K562 (cell line): ENCODE measurements at regions not wholly inside any gene's neighbourhood (a gene's known extent, or its start where the extent isn't known, plus 50 kb on each side); places are given as distances from the start of the nearest gene placed in this dataset.

Experiments used
- ATAC-seq: fragments of 200-7000 bp; cut with Tn5 transposase; 3 replicates; pipeline ENCODE4 v1.9.1; 2020; ENCODE audit warnings: moderate library complexity
- BruUV-seq: library from RNA; stranded (reverse); fragments of 400-500 nt; replicated peaks from 2 replicates; lab custom pipeline; 2021; lab: Mats Ljungman, UMichigan
- CTCF ChIA-PET: fragments of 300-600 bp; formaldehyde crosslinking; extraction: SDS; loops from one replicate; lab custom pipeline; 2021; ENCODE audit warnings: low intra/inter-chr PET ratio; lab: Yijun Ruan, JAX
- POLR2A ChIA-PET: fragments of 300-600, 350-650 bp; sonication (Branson Sonifier 250); formaldehyde crosslinking; extraction: SDS; loops from one replicate; lab custom pipeline; 2021; ENCODE audit warnings: antibody characterized with exemption, inconsistent platforms; lab: Yijun Ruan, JAX
- DNase-seq, 4 experiments: peaks; one replicate each; pipeline versions ENCODE4 v3.0.0 to v3.0.0-alpha.2; 2011 to 2018; ENCODE audit warnings: low spot score in 3 of 4, mixed read lengths in 3 of 4; ENCODE audit errors: extremely low read depth in 1 of 4
- FAIRE-seq: peaks from 2 replicates; lab custom pipeline; 2011; peaks lifted over from hg19 to GRCh38; lab: Jason Lieb, UNC
- H2AFZ ChIP-seq: 2 replicates; pipeline ENCODE4 v1.6.0; 2011; ENCODE audit warnings: low read depth, low read length, control low read depth, inconsistent platforms
- H3K27ac ChIP-seq: fragments of 200-600 bp; 3 replicates; pipeline ENCODE4 v1.8.0; 2011; ENCODE audit warnings: low read depth, mild to moderate bottlenecking, control low read depth, inconsistent platforms, low read length, moderate library complexity, mixed read lengths; ENCODE audit errors: extremely low read depth
- H3K27me3 ChIP-seq, 2 experiments: fragments of 300-600 bp in 1 of 2; 2 replicates in 1 of 2; 3 replicates in 1 of 2; pipeline versions ENCODE4 v1.6.0 to v1.8.0; 2011; ENCODE audit warnings: inconsistent platforms in 2 of 2, low read length in 2 of 2, mild to moderate bottlenecking in 1 of 2, mixed read lengths in 1 of 2, moderate library complexity in 1 of 2; ENCODE audit not compliant: control insufficient read depth in 2 of 2, insufficient read depth in 2 of 2
- H3K36me3 ChIP-seq: fragments of 300-600 bp; 3 replicates; pipeline ENCODE4 v1.8.0; 2011; ENCODE audit warnings: mild to moderate bottlenecking, low read length, inconsistent platforms; ENCODE audit not compliant: control insufficient read depth, insufficient read depth
- H3K4me1 ChIP-seq, 2 experiments: fragments of 200-600 bp in 1 of 2; replicated peaks in 1 of 2; 2 replicates in 1 of 2; 3 replicates in 1 of 2; pipeline versions ENCODE4 v1.5.1 to v1.8.0; 2011; ENCODE audit warnings: inconsistent platforms in 2 of 2, low read length in 2 of 2, mild to moderate bottlenecking in 1 of 2, mixed read lengths in 1 of 2, moderate library complexity in 1 of 2; ENCODE audit not compliant: control insufficient read depth in 2 of 2, insufficient read depth in 2 of 2
- H3K4me2 ChIP-seq: 2 replicates; pipeline ENCODE4 v1.6.1; 2011; ENCODE audit warnings: low read length, control low read depth, inconsistent platforms, mixed read lengths; ENCODE audit not compliant: insufficient read depth
- H3K4me3 ChIP-seq: fragments of 200-600 bp; sonication (generic), shearing (Covaris generic); 2 replicates; pipeline ENCODE4 v1.5.1; 2016; ENCODE audit warnings: control low read depth, inconsistent platforms
- H3K79me2 ChIP-seq: fragments of 200-600 bp; 3 replicates; pipeline ENCODE4 v1.8.0; 2011; ENCODE audit warnings: low read length, inconsistent platforms; ENCODE audit not compliant: control insufficient read depth, insufficient read depth
- H3K9ac ChIP-seq, 2 experiments: 2 replicates each; pipeline versions ENCODE4 v1.6.0 to v1.6.1; 2011; ENCODE audit warnings: low read depth in 2 of 2, low read length in 2 of 2, control low read depth in 1 of 2, inconsistent platforms in 1 of 2, mild to moderate bottlenecking in 1 of 2, mixed read lengths in 1 of 2; ENCODE audit not compliant: insufficient read depth in 1 of 2
- H3K9me1 ChIP-seq: one replicate; pipeline ENCODE4 v1.6.0; 2011; ENCODE audit warnings: inconsistent platforms, mild to moderate bottlenecking, low read length, moderate library complexity; ENCODE audit not compliant: control insufficient read depth, insufficient read depth
- H3K9me3 ChIP-seq: replicated peaks from 2 replicates; pipeline ENCODE4 v1.5.1; 2011; ENCODE audit warnings: low read depth, low read length, inconsistent platforms; ENCODE audit not compliant: control insufficient read depth, insufficient read depth
- H4K20me1 ChIP-seq: replicated peaks from 2 replicates; pipeline ENCODE4 v1.6.1; 2011; ENCODE audit warnings: low read length, inconsistent platforms, mixed read lengths; ENCODE audit not compliant: control insufficient read depth, insufficient read depth
- MXI1 ChIP-seq: IDR thresholded peaks from 2 replicates; pipeline ENCODE4 v1.6.1; 2011; ENCODE audit warnings: low read depth, mild to moderate bottlenecking, improper control_type of control experiment, low read length
- PHF8 ChIP-seq: fragments of 200-600 bp; sonication (generic); IDR thresholded peaks from 2 replicates; pipeline ENCODE4 v1.6.1; 2012; ENCODE audit warnings: mixed run types, mild to moderate bottlenecking, inconsistent platforms, low read length, moderate library complexity, borderline replicate concordance
- SMAD4 ChIP-seq: fragments of 250-450 bp; sonication (Bioruptor Pico); conservative IDR thresholded peaks from 2 replicates; pipeline ENCODE4 v1.8.0; 2021; ENCODE audit warnings: inconsistent platforms, mild to moderate bottlenecking, moderate library complexity
- WGBS: fragments of 100-300 bp; shearing (Covaris generic); methylation state at CpG from one replicate; pipeline ENCODE4 v1.1.6; 2016; ENCODE audit warnings: low coverage, mixed read lengths; ENCODE audit not compliant: insufficient coverage; ENCODE audit errors: missing lambda C conversion rate; 5-methylcytosine and 5-hydroxymethylcytosine counted together
- in situ Hi-C: fragments of 300-500 bp; cut with MboI; formaldehyde crosslinking; loops from 4 replicates; pipeline ENCODE4 v1.15.0; 2018; ENCODE audit warnings: inconsistent platforms, mixed read lengths
- intact Hi-C: fragments of 100-400 bp; cut with micrococcal nuclease; formaldehyde crosslinking; loops from 2 replicates; pipeline ENCODE4 v1.14.2; 2022
- TF ChIP-seq, protein P1 (sequence below): fragments of 150-350 bp; IDR thresholded peaks from 2 replicates; pipeline ENCODE4 v1.6.1; 2014; ENCODE audit warnings: low read depth, mild to moderate bottlenecking, low read length, borderline replicate concordance

DNA sequence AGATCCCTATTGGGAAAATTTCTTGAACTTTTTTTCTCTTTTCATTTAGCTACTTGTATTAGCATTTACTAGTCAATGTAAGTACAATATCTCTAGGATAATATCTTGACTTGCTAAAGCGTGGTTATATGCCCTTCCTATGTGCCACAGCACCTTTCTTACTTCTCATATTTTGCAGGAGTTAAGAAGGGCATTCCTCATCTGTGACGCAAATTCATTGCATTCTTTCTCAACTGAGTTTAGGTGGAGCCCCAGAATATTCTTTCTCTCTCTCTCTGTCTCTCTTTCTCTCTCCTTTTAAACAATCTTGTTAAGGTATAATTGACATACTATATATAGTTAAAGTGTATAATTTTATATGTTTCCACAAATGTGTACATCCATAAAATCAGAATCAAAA lies 266.1 kb downstream of the RAB38 start (continued):
- TF ChIP-seq, protein P1, sequence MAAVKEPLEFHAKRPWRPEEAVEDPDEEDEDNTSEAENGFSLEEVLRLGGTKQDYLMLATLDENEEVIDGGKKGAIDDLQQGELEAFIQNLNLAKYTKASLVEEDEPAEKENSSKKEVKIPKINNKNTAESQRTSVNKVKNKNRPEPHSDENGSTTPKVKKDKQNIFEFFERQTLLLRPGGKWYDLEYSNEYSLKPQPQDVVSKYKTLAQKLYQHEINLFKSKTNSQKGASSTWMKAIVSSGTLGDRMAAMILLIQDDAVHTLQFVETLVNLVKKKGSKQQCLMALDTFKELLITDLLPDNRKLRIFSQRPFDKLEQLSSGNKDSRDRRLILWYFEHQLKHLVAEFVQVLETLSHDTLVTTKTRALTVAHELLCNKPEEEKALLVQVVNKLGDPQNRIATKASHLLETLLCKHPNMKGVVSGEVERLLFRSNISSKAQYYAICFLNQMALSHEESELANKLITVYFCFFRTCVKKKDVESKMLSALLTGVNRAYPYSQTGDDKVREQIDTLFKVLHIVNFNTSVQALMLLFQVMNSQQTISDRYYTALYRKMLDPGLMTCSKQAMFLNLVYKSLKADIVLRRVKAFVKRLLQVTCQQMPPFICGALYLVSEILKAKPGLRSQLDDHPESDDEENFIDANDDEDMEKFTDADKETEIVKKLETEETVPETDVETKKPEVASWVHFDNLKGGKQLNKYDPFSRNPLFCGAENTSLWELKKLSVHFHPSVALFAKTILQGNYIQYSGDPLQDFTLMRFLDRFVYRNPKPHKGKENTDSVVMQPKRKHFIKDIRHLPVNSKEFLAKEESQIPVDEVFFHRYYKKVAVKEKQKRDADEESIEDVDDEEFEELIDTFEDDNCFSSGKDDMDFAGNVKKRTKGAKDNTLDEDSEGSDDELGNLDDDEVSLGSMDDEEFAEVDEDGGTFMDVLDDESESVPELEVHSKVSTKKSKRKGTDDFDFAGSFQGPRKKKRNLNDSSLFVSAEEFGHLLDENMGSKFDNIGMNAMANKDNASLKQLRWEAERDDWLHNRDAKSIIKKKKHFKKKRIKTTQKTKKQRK = no peak
- TF ChIP-seq, all 486 proteins: peak for 0

DNA sequence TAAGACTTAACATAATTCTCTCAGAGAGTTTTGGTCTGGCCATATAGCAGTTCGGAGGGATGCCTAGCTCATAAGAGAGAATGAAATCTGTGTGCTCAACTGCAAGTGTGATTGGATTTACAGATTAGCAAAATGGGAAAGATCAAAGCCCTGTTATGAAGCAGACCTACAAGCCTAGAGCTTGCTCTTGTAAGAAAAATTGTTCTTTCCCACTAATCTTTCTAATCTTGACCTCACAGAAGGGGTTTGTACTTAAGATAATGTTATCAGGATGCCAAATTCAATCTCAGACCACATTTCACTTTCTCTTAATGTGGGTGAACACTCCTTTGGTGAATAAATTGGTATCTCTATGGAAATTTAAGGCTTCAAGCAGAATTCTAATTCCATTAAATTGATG lies 267.2 kb downstream of the RAB38 start:
- in situ Hi-C loops = no loop called here
- Histone ChIP-seq H3K4me2 (no peak overlapping the region), H3K9me1 (no peaks in the 10 kb centered on the region), H3K27ac (no peak overlapping the region), H3K36me3 (no peaks in the 10 kb centered on the region), H3K9me3 (no peaks in the 10 kb centered on the region), H2AFZ (no peak overlapping the region), H3K79me2 (no peaks in the 10 kb centered on the region), H4K20me1 (no peaks in the 10 kb centered on the region), H3K27me3 (no peaks in the 10 kb centered on the region), H3K9ac (no peak overlapping the region), H3K4me1 (no peaks in the 10 kb centered on the region), H3K4me3 (no peak overlapping the region)
- ChIA-PET POLR2A (no interaction called here), CTCF (no interaction called here)
- BruUV-seq = no TSS peak
- DNase-seq = no peak
- no peak for TF ChIP-seq SMAD4 (CRISPR knock-in tag)
- no peak for TF ChIP-seq MXI1
- no peak for TF ChIP-seq PHF8
- intact Hi-C loops = no loop called here
- ATAC-seq = no peak
- 0% methylated on average over 1 of the region's 1 CpG for WGBS
- no peak for FAIRE-seq
